NCI-H2171 (cell line): ENCODE measurements at regions not wholly inside any gene's neighbourhood (a gene's known extent, or its start where the extent isn't known, plus 50 kb on each side); places are given as distances from the start of the nearest gene placed in this dataset.

ENCODE experiments used
- DNase-seq: peaks from one replicate; lab custom pipeline; 2025; lab: John Stamatoyannopoulos, UW

- no peak for DNase-seq
Observed at GRCh38 chr2:228707846-228708245, 526.4 kb upstream of the SPHKAP start.

- no peak for DNase-seq
Observed at GRCh38 chr2:228705318-228705717, 523.8 kb upstream of the SPHKAP start.

GRCh38 chr2:228703152-228703551, 521.7 kb upstream of the SPHKAP start:
- DNase-seq = no peak

- no peak for DNase-seq
Observed at GRCh38 chr2:228701506-228701905, 520.0 kb upstream of the SPHKAP start.

- DNase-seq = no peak
Observed at GRCh38 chr2:228700638-228701037, 519.2 kb upstream of the SPHKAP start.

- DNase-seq = no peak
Observed at GRCh38 chr2:228699888-228700287, 518.4 kb upstream of the SPHKAP start.

GRCh38 chr2:228699400-228699799, 517.9 kb upstream of the SPHKAP start:
- DNase-seq = no peak

- DNase-seq = no peak
Observed at GRCh38 chr2:228698963-228699362, 517.5 kb upstream of the SPHKAP start.

GRCh38 chr2:228697456-228697855, 516.0 kb upstream of the SPHKAP start:
- DNase-seq = no peak

- DNase-seq = no peak
Observed at GRCh38 chr2:228690681-228691080, 509.2 kb upstream of the SPHKAP start.

- DNase-seq = no peak
Observed at GRCh38 chr2:228689053-228689452, 507.6 kb upstream of the SPHKAP start.

GRCh38 chr2:228688007-228688645, 506.6 kb upstream of the SPHKAP start:
- DNase-seq = no peak

GRCh38 chr2:228681979-228682378, 500.5 kb upstream of the SPHKAP start:
- no peak for DNase-seq

GRCh38 chr2:228681426-228681825, 499.9 kb upstream of the SPHKAP start:
- no peak for DNase-seq

- DNase-seq = no peak
Observed at GRCh38 chr2:228678110-228678509, 496.6 kb upstream of the SPHKAP start.

- DNase-seq = no peak
Observed at GRCh38 chr2:228675646-228676045, 494.2 kb upstream of the SPHKAP start.

GRCh38 chr2:228675091-228675490, 493.6 kb upstream of the SPHKAP start:
- DNase-seq = no peak

GRCh38 chr2:228673876-228674554, 492.5 kb upstream of the SPHKAP start:
- no peak for DNase-seq

- no peak for DNase-seq
Observed at GRCh38 chr2:228669690-228670089, 488.2 kb upstream of the SPHKAP start.

- no peak for DNase-seq
Observed at GRCh38 chr2:228665232-228665631, 483.7 kb upstream of the SPHKAP start.

GRCh38 chr2:228658998-228659397, 477.5 kb upstream of the SPHKAP start:
- DNase-seq = no peak

GRCh38 chr2:228657807-228658402, 476.4 kb upstream of the SPHKAP start:
- no peak for DNase-seq

GRCh38 chr2:228655331-228655730, 473.8 kb upstream of the SPHKAP start:
- DNase-seq = no peak

- no peak for DNase-seq
Observed at GRCh38 chr2:228654707-228655106, 473.2 kb upstream of the SPHKAP start.
